Naive thymus-derived CD4-positive, alpha-beta T cell (primary cell): ENCODE measurements at regions not wholly inside any gene's neighbourhood (a gene's known extent, or its start where the extent isn't known, plus 50 kb on each side); places are given as distances from the start of the nearest gene placed in this dataset.

Source experiments
- ATAC-seq: fragments of 150-1000 bp; cut with Tn5 transposase; 2 replicates; pipeline ENCODE4 v1.10.0; 2021; ENCODE audit warnings: mild to moderate bottlenecking, moderate library complexity
- CTCF ChIA-PET: fragments of 350-600 bp; sonication (Branson Sonifier 250); formaldehyde crosslinking; loops from one replicate; lab custom pipeline; 2021; ENCODE audit warnings: antibody characterized with exemption; lab: Charles Lee
- POLR2A ChIA-PET: fragments of 350-600 bp; sonication (Branson Sonifier 250); formaldehyde crosslinking; loops from one replicate; lab custom pipeline; 2021; ENCODE audit warnings: antibody characterized with exemption, inconsistent platforms; lab: Charles Lee
- DNase-seq, 9 donors: peaks; one replicate each; pipeline versions ENCODE4 v3.0.0 to v3.0.0-alpha.2; 2020 to 2022; ENCODE audit warnings: mixed read lengths in 1 of 9
- H3K27ac ChIP-seq: one replicate; pipeline ENCODE4 v1.7.0; 2013; ENCODE audit warnings: mild to moderate bottlenecking, low read depth, low read length, moderate library complexity
- H3K27me3 ChIP-seq, 2 donors: one replicate each; pipeline ENCODE4 v1.7.0; 2013; ENCODE audit warnings: low read length in 2 of 2, mild to moderate bottlenecking in 2 of 2, moderate library complexity in 2 of 2; ENCODE audit not compliant: control insufficient read depth in 2 of 2, insufficient read depth in 2 of 2
- H3K36me3 ChIP-seq, 3 experiments: 1 replicate in 2 of 3; 2 replicates in 1 of 3; pipeline ENCODE4 v1.7.0; 2013; ENCODE audit warnings: low read length in 3 of 3, mild to moderate bottlenecking in 3 of 3, moderate library complexity in 1 of 3; ENCODE audit not compliant: insufficient read depth in 3 of 3, control insufficient read depth in 2 of 3
- H3K4me1 ChIP-seq, 2 donors: one replicate each; pipeline ENCODE4 v1.7.0; 2013; ENCODE audit warnings: low read length in 2 of 2, mild to moderate bottlenecking in 2 of 2, moderate library complexity in 1 of 2; ENCODE audit not compliant: control insufficient read depth in 2 of 2, insufficient read depth in 2 of 2
- H3K4me3 ChIP-seq: 2 replicates; pipeline ENCODE4 v1.7.0; 2013; ENCODE audit warnings: mild to moderate bottlenecking, low read length
- H3K9me3 ChIP-seq, 3 experiments: 1 replicate in 2 of 3; 2 replicates in 1 of 3; pipeline ENCODE4 v1.7.0; 2013; ENCODE audit warnings: low read length in 3 of 3; ENCODE audit not compliant: control insufficient read depth in 2 of 3
- H3K27ac Mint-ChIP-seq, 9 donors: one replicate each; pipeline ENCODE4 v1.8.0; 2020 to 2022; ENCODE audit warnings: mixed read lengths in 9 of 9, mild to moderate bottlenecking in 8 of 9, moderate library complexity in 5 of 9, inconsistent platforms in 2 of 9
- H3K27me3 Mint-ChIP-seq, 5 donors: one replicate each; pipeline ENCODE4 v1.8.0; 2021 to 2022; ENCODE audit warnings: mixed read lengths in 5 of 5, mild to moderate bottlenecking in 1 of 5
- H3K36me3 Mint-ChIP-seq, 5 donors: one replicate each; pipeline ENCODE4 v1.8.0; 2020 to 2022; ENCODE audit warnings: mixed read lengths in 5 of 5, mild to moderate bottlenecking in 3 of 5, inconsistent platforms in 1 of 5
- H3K4me1 Mint-ChIP-seq, 7 donors: one replicate each; pipeline ENCODE4 v1.8.0; 2020 to 2022; ENCODE audit warnings: mixed read lengths in 7 of 7, mild to moderate bottlenecking in 3 of 7, inconsistent platforms in 1 of 7
- H3K4me3 Mint-ChIP-seq, 10 donors: one replicate each; pipeline ENCODE4 v1.8.0; 2020 to 2022; ENCODE audit warnings: mild to moderate bottlenecking in 10 of 10, mixed read lengths in 10 of 10, moderate library complexity in 6 of 10, inconsistent platforms in 2 of 10
- H3K9me3 Mint-ChIP-seq, 11 donors: one replicate each; pipeline ENCODE4 v1.8.0; 2020 to 2022; ENCODE audit warnings: mixed read lengths in 11 of 11, mild to moderate bottlenecking in 4 of 11, inconsistent platforms in 1 of 11, moderate library complexity in 1 of 11
- intact Hi-C, 2 donors: fragments of 100-400 bp; cut with micrococcal nuclease; formaldehyde crosslinking; loops; one replicate each; pipeline ENCODE4 v1.15.1; 2023

GRCh38 chr17:71978435-71978834 is 142.4 kb upstream of the SOX9 start:
- Mint-ChIP-seq H3K36me3 (peaks cover 0 to 4% (median 0%) of the 10 kb centered on the region in 5 donors), H3K9me3 (peaks cover 0 to 28% (median 4%) of the 10 kb centered on the region in 11 donors), H3K27ac (no peak overlapping the region), H3K27me3 (peaks cover 0 to 5% (median 0%) of the 10 kb centered on the region in 5 donors), H3K4me1 (no peaks in the 10 kb centered on the region), H3K4me3 (no peak overlapping the region)
- Histone ChIP-seq H3K27me3 (no peaks in the 10 kb centered on the region), H3K9me3 (peaks cover 0 to 4% (median 0%) of the 10 kb centered on the region in 3 experiments), H3K36me3 (no peaks in the 10 kb centered on the region), H3K27ac (no peak overlapping the region), H3K4me3 (no peak overlapping the region), H3K4me1 (no peaks in the 10 kb centered on the region)
- intact Hi-C loops, result no loop called here
- POLR2A ChIA-PET, result no interaction called here
- CTCF ChIA-PET, result no interaction called here
- DNase-seq (no peak), ATAC-seq (no peak)

GRCh38 chr17:71980171-71980570 is 140.6 kb upstream of the SOX9 start:
- no peak overlapping the region for H3K4me3 ChIP-seq
- intact Hi-C loops, result no loop called here
- no peaks in the 10 kb centered on the region for H3K4me1 ChIP-seq
- Mint-ChIP-seq H3K36me3 (peaks cover 0 to 4% (median 0%) of the 10 kb centered on the region in 5 donors), H3K4me3 (no peak overlapping the region), H3K27ac (no peak overlapping the region), H3K4me1 (no peaks in the 10 kb centered on the region), H3K9me3 (peaks cover 0 to 33% (median 6%) of the 10 kb centered on the region in 11 donors), H3K27me3 (peaks cover 0 to 5% (median 0%) of the 10 kb centered on the region in 5 donors)
- peaks cover 0 to 4% (median 0%) of the 10 kb centered on the region in 3 experiments for H3K9me3 ChIP-seq
- DNase-seq (no peak), ATAC-seq (no peak)
- no peaks in the 10 kb centered on the region for H3K27me3 ChIP-seq
- H3K36me3 ChIP-seq, result no peaks in the 10 kb centered on the region
- ChIA-PET POLR2A (no interaction called here), CTCF (no interaction called here)
- no peak overlapping the region for H3K27ac ChIP-seq

GRCh38 chr17:71983828-71984227 is 137.0 kb upstream of the SOX9 start:
- Mint-ChIP-seq H3K4me1 (no peaks in the 10 kb centered on the region), H3K36me3 (no peaks in the 10 kb centered on the region), H3K27ac (no peak overlapping the region), H3K27me3 (no peaks in the 10 kb centered on the region), H3K9me3 (peaks cover 0 to 24% (median 4%) of the 10 kb centered on the region in 11 donors), H3K4me3 (no peak overlapping the region)
- Histone ChIP-seq H3K27ac (no peak overlapping the region), H3K4me1 (no peaks in the 10 kb centered on the region), H3K36me3 (no peaks in the 10 kb centered on the region), H3K27me3 (no peaks in the 10 kb centered on the region), H3K9me3 (no peaks in the 10 kb centered on the region), H3K4me3 (no peak overlapping the region)
- ATAC-seq (no peak), DNase-seq (no peak)
- intact Hi-C loops, result no loop called here
- ChIA-PET CTCF (interaction anchor here (0.6 kb wide), 1 partner anchor 72 kb away, joined by 3 read pairs; no protein-coding TSS in a partner anchor), POLR2A (no interaction called here)

GRCh38 chr17:71985111-71986039 is 135.4 kb upstream of the SOX9 start:
- H3K4me1 ChIP-seq, result no peaks in the 10 kb centered on the region
- ChIA-PET POLR2A (no interaction called here), CTCF (no interaction called here)
- H3K27ac ChIP-seq, result no peak overlapping the region
- DNase-seq (no peak), ATAC-seq (no peak)
- intact Hi-C loops, result no loop called here
- no peaks in the 10 kb centered on the region for H3K36me3 ChIP-seq
- H3K36me3 Mint-ChIP-seq, result no peaks in the 10 kb centered on the region
- H3K4me3 Mint-ChIP-seq, result no peak overlapping the region
- H3K9me3 ChIP-seq, result no peaks in the 10 kb centered on the region
- no peak overlapping the region for H3K27ac Mint-ChIP-seq
- H3K27me3 Mint-ChIP-seq, result no peaks in the 10 kb centered on the region
- peaks cover 0 to 16% (median 3%) of the 10 kb centered on the region in 11 donors for H3K9me3 Mint-ChIP-seq
- no peak overlapping the region for H3K4me3 ChIP-seq
- no peaks in the 10 kb centered on the region for H3K27me3 ChIP-seq
- no peaks in the 10 kb centered on the region for H3K4me1 Mint-ChIP-seq

GRCh38 chr17:71986886-71987285 is 133.9 kb upstream of the SOX9 start:
- intact Hi-C loops, result no loop called here
- Mint-ChIP-seq H3K27me3 (no peaks in the 10 kb centered on the region), H3K9me3 (peaks cover 0 to 16% (median 2%) of the 10 kb centered on the region in 11 donors), H3K36me3 (no peaks in the 10 kb centered on the region), H3K27ac (no peak overlapping the region), H3K4me3 (no peak overlapping the region), H3K4me1 (no peaks in the 10 kb centered on the region)
- ATAC-seq (no peak), DNase-seq (no peak)
- POLR2A ChIA-PET, result no interaction called here
- Histone ChIP-seq H3K4me1 (no peaks in the 10 kb centered on the region), H3K4me3 (no peak overlapping the region), H3K36me3 (no peaks in the 10 kb centered on the region), H3K27me3 (no peaks in the 10 kb centered on the region), H3K9me3 (no peaks in the 10 kb centered on the region), H3K27ac (no peak overlapping the region)
- CTCF ChIA-PET, result no interaction called here

GRCh38 chr17:71987634-71988033 is 133.2 kb upstream of the SOX9 start:
- CTCF ChIA-PET, result no interaction called here
- Histone ChIP-seq H3K4me3 (no peak overlapping the region), H3K27me3 (no peaks in the 10 kb centered on the region), H3K27ac (no peak overlapping the region), H3K4me1 (no peaks in the 10 kb centered on the region), H3K36me3 (no peaks in the 10 kb centered on the region), H3K9me3 (no peaks in the 10 kb centered on the region)
- intact Hi-C loops, result no loop called here
- Mint-ChIP-seq H3K4me3 (no peak overlapping the region), H3K27ac (no peak overlapping the region), H3K36me3 (no peaks in the 10 kb centered on the region), H3K27me3 (no peaks in the 10 kb centered on the region), H3K4me1 (no peaks in the 10 kb centered on the region), H3K9me3 (peaks cover 0 to 16% (median 3%) of the 10 kb centered on the region in 11 donors)
- ATAC-seq, result no peak
- POLR2A ChIA-PET, result no interaction called here
- DNase-seq, result no peak

- Mint-ChIP-seq H3K4me1 (no peaks in the 10 kb centered on the region), H3K9me3 (peaks cover 0 to 16% (median 3%) of the 10 kb centered on the region in 11 donors), H3K27ac (no peak overlapping the region), H3K4me3 (no peak overlapping the region), H3K36me3 (no peaks in the 10 kb centered on the region), H3K27me3 (no peaks in the 10 kb centered on the region)
- ChIA-PET CTCF (no interaction called here), POLR2A (no interaction called here)
- DNase-seq (no peak), ATAC-seq (no peak)
- Histone ChIP-seq H3K27ac (no peak overlapping the region), H3K36me3 (no peaks in the 10 kb centered on the region), H3K4me1 (no peaks in the 10 kb centered on the region), H3K4me3 (no peak overlapping the region), H3K27me3 (no peaks in the 10 kb centered on the region), H3K9me3 (no peaks in the 10 kb centered on the region)
- intact Hi-C loops, result no loop called here
Observed at GRCh38 chr17:71989117-71989516, 131.7 kb upstream of the SOX9 start.
